ENCODE measurements at regions not wholly inside any gene's neighbourhood (a gene's known extent, or its start where the extent isn't known, plus 50 kb on each side); places are given as distances from the start of the nearest gene placed in this dataset.

DNA sequence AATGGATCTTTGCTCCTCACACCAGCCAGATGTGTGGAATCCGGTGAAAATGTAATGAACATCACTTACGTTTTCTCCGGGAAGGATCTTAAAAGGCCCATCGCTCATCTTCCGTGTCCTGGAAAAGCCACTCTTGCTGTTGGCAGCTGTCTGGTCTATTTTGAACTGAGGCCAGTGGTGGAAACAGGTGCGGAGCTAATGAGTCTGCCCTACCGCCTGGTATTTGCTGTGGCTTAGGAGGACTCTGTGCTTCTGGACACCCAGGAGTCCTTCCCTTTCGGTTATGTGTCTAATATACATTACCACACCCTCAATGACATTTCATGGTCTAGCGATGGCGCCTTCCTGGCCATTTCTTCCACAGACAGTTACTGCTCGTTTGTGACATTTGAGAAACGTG, 264.2 kb upstream of the PREP start:
- Histone ChIP-seq H2AFZ (ENCODE audit: low read depth, low read length, severe bottlenecking) (no peak overlapping the region), H3K4me3 (ENCODE audit: insufficient read depth, low read length, poor library complexity, severe bottlenecking) (no peak overlapping the region), H3K27me3 (ENCODE audit: low read length) (no peaks in the 10 kb centered on the region), H4K20me1 (ENCODE audit: low read depth, low read length) (no peaks in the 10 kb centered on the region), H3K9me3 (ENCODE audit: insufficient read depth, low read length) (no peaks in the 10 kb centered on the region), H3K79me2 (ENCODE audit: insufficient read depth, low read length) (no peaks in the 10 kb centered on the region), H3K4me2 (ENCODE audit: low read depth, low read length, poor library complexity, severe bottlenecking) (no peak overlapping the region), H3K27ac (ENCODE audit: low read depth, low read length) (no peak overlapping the region), H3K36me3 (ENCODE audit: low read length) (no peaks in the 10 kb centered on the region), H3K9ac (ENCODE audit: low read length) (no peak overlapping the region), H3K9me2 (replicated peaks; ENCODE audit: insufficient read depth, low read length) (no peaks in the 10 kb centered on the region), H3F3A (ENCODE audit: insufficient read depth) (no peaks in the 10 kb centered on the region)
- TF ChIP-seq, protein P1, sequence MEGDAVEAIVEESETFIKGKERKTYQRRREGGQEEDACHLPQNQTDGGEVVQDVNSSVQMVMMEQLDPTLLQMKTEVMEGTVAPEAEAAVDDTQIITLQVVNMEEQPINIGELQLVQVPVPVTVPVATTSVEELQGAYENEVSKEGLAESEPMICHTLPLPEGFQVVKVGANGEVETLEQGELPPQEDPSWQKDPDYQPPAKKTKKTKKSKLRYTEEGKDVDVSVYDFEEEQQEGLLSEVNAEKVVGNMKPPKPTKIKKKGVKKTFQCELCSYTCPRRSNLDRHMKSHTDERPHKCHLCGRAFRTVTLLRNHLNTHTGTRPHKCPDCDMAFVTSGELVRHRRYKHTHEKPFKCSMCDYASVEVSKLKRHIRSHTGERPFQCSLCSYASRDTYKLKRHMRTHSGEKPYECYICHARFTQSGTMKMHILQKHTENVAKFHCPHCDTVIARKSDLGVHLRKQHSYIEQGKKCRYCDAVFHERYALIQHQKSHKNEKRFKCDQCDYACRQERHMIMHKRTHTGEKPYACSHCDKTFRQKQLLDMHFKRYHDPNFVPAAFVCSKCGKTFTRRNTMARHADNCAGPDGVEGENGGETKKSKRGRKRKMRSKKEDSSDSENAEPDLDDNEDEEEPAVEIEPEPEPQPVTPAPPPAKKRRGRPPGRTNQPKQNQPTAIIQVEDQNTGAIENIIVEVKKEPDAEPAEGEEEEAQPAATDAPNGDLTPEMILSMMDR (IDR thresholded peaks at IDR 0.05; ENCODE audit: insufficient read depth, low read length, poor library complexity, severe bottlenecking): no peak
- no peak for TF ChIP-seq EZH2phosphoT487 (conservative IDR thresholded peaks at IDR 0.05; ENCODE audit: low read length)

DNA sequence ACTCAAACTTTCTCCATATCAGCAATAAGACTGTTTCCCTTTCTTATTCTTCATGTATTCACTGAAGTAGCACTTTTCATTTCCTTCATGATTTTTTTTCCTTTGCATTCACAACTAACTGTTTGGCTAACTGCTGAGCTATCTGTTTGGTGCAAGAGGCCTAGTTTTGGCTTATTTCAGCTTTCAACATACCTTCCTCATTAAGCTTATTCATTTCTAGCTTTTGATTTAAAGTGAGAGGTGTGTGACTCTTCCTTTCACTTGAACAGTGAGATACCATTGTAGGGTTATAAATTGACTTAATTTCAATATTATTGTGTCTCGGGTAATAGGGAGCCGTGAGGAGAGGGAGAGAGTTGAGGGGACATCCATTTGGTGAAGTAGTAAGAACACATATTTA, 262.0 kb upstream of the PREP start:
- Histone ChIP-seq H3K27ac (ENCODE audit: low read depth, low read length) (no peak overlapping the region), H3K9ac (ENCODE audit: low read length) (no peak overlapping the region), H3F3A (ENCODE audit: insufficient read depth) (no peaks in the 10 kb centered on the region), H4K20me1 (ENCODE audit: low read depth, low read length) (no peaks in the 10 kb centered on the region), H3K4me3 (ENCODE audit: insufficient read depth, low read length, poor library complexity, severe bottlenecking) (no peak overlapping the region), H3K79me2 (ENCODE audit: insufficient read depth, low read length) (no peaks in the 10 kb centered on the region), H3K9me3 (ENCODE audit: insufficient read depth, low read length) (no peaks in the 10 kb centered on the region), H3K4me2 (ENCODE audit: low read depth, low read length, poor library complexity, severe bottlenecking) (no peak overlapping the region), H3K9me2 (replicated peaks; ENCODE audit: insufficient read depth, low read length) (no peaks in the 10 kb centered on the region), H2AFZ (ENCODE audit: low read depth, low read length, severe bottlenecking) (no peak overlapping the region), H3K27me3 (ENCODE audit: low read length) (no peaks in the 10 kb centered on the region), H3K36me3 (ENCODE audit: low read length) (no peaks in the 10 kb centered on the region)
- no peak for TF ChIP-seq EZH2phosphoT487 (conservative IDR thresholded peaks at IDR 0.05; ENCODE audit: low read length)
- TF ChIP-seq, protein P1 (IDR thresholded peaks at IDR 0.05; ENCODE audit: insufficient read depth, low read length, poor library complexity, severe bottlenecking): no peak

DNA sequence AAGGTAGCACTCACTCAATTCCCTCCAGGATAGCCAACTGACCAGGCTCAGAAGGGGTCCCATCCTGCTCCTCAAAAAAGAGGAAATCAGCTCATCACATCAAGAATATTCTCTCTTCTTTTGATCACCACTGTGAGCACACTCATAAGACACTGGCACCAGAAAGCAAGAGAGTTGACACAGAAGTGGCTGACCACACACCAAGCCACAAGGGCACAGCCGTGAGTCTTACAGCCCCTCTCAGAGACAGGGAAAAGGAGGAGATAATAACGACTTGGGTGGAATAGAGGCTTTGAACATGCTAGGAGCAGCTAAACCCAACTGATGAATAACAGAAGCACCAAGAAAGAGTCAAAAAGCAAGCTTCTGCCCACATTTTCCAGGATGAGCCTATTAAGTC, 249.1 kb upstream of the PREP start:
- Histone ChIP-seq H3K27ac (ENCODE audit: low read depth, low read length) (no peak overlapping the region), H3K36me3 (ENCODE audit: low read length) (no peaks in the 10 kb centered on the region), H3K9me3 (ENCODE audit: insufficient read depth, low read length) (no peaks in the 10 kb centered on the region), H2AFZ (ENCODE audit: low read depth, low read length, severe bottlenecking) (no peak overlapping the region), H3K4me3 (ENCODE audit: insufficient read depth, low read length, poor library complexity, severe bottlenecking) (no peak overlapping the region), H3K4me2 (ENCODE audit: low read depth, low read length, poor library complexity, severe bottlenecking) (no peak overlapping the region), H3K9ac (ENCODE audit: low read length) (no peak overlapping the region), H3K79me2 (ENCODE audit: insufficient read depth, low read length) (no peaks in the 10 kb centered on the region), H3K9me2 (replicated peaks; ENCODE audit: insufficient read depth, low read length) (no peaks in the 10 kb centered on the region), H3K27me3 (ENCODE audit: low read length) (no peaks in the 10 kb centered on the region), H3F3A (ENCODE audit: insufficient read depth) (no peaks in the 10 kb centered on the region), H4K20me1 (ENCODE audit: low read depth, low read length) (no peaks in the 10 kb centered on the region)
- TF ChIP-seq, protein P1 (IDR thresholded peaks at IDR 0.05; ENCODE audit: insufficient read depth, low read length, poor library complexity, severe bottlenecking): no peak
- TF ChIP-seq EZH2phosphoT487 (conservative IDR thresholded peaks at IDR 0.05; ENCODE audit: low read length): no peak

DNA sequence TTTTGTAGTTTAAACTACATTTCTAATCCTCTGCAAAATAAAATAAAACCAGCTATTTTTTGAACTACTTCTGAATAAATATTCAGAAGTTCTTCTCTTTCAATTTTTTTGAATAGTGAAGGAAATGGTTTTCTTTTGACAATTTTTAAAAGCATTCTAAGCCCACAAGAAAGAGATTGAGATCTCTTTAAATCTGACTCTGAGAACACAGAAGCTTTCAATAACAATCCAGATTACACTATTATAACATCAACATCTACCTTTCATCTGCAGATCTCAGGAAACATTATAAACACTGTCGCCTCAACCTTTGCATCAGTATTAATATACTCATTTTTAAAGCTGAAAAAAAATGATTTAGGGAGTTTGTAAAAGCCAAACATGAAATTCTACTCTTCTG, 247.5 kb upstream of the PREP start:
- H3K9ac ChIP-seq (ENCODE audit: low read length): no peak overlapping the region
- H3K27me3 ChIP-seq (ENCODE audit: low read length): no peaks in the 10 kb centered on the region
- no peak overlapping the region for H3K4me2 ChIP-seq (ENCODE audit: low read depth, low read length, poor library complexity, severe bottlenecking)
- TF ChIP-seq, protein P1 (IDR thresholded peaks at IDR 0.05; ENCODE audit: insufficient read depth, low read length, poor library complexity, severe bottlenecking): no peak
- TF ChIP-seq EZH2phosphoT487 (conservative IDR thresholded peaks at IDR 0.05; ENCODE audit: low read length): no peak
- H3K9me2 ChIP-seq (replicated peaks; ENCODE audit: insufficient read depth, low read length): no peaks in the 10 kb centered on the region
- no peak overlapping the region for H2AFZ ChIP-seq (ENCODE audit: low read depth, low read length, severe bottlenecking)
- no peak overlapping the region for H3K27ac ChIP-seq (ENCODE audit: low read depth, low read length)
- H3F3A ChIP-seq (ENCODE audit: insufficient read depth): no peaks in the 10 kb centered on the region
- no peaks in the 10 kb centered on the region for H3K36me3 ChIP-seq (ENCODE audit: low read length)
- no peaks in the 10 kb centered on the region for H3K9me3 ChIP-seq (ENCODE audit: insufficient read depth, low read length)
- no peak overlapping the region for H3K4me3 ChIP-seq (ENCODE audit: insufficient read depth, low read length, poor library complexity, severe bottlenecking)
- H3K79me2 ChIP-seq (ENCODE audit: insufficient read depth, low read length): no peaks in the 10 kb centered on the region
- no peaks in the 10 kb centered on the region for H4K20me1 ChIP-seq (ENCODE audit: low read depth, low read length)
